NCI-H1105 (cell line): ENCODE measurements at regions not wholly inside any gene's neighbourhood (a gene's known extent, or its start where the extent isn't known, plus 50 kb on each side); places are given as distances from the start of the nearest gene placed in this dataset.

ENCODE experiments used
- DNase-seq: peaks from one replicate; lab custom pipeline; 2025; lab: John Stamatoyannopoulos, UW

DNA sequence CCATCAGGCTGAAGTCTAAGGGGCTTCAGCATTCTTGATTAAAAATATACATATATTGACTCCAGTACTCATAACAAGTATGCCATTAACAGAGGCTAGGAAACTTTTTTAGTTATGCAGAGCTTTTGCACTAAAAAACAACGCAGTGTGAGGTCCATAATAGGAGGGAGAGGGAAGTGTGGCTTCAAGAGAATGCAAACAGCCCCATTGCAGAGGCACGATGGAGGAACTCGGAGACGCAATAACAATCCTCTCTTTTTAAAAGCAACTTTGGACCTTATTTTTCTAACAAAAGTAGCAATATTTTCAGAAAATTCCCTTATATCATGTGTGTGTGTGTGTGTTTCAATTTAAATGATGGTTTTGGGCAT is 150.0 kb upstream of the PTCH1 start:
- no peak for DNase-seq

DNA sequence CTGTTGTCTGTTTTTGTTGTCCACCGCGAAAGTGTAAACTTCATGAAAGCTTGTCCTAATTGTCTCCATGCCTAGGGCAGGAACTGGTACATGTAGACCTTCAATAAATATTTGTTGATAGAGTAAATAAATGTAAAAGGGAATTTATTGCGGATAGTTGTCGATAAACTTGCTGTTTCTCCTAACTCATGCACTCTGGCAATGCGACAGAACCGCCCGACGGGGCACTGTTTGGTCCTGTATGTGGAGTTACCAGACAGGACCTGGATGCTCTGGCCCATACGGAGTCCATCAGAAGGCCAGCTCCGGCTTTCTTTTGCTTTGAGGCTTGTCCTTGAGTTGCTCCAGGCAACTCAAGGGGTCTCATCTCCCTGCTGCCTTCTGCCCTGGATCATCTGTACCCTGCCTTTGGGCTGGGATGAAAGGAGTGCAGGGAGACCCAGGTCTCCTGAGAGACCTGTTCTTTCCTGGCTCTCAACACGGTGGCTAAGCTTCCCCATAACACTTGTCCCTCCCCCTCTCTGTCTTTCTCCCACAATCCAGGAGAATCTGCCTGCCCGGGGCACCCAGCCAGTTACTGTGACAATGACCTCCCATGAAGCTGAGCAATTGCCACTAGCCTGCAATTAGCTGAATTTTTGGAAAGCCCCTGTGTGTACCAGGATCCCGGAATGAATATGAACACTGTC is 149.5 kb upstream of the PTCH1 start:
- DNase-seq: no peak

DNA sequence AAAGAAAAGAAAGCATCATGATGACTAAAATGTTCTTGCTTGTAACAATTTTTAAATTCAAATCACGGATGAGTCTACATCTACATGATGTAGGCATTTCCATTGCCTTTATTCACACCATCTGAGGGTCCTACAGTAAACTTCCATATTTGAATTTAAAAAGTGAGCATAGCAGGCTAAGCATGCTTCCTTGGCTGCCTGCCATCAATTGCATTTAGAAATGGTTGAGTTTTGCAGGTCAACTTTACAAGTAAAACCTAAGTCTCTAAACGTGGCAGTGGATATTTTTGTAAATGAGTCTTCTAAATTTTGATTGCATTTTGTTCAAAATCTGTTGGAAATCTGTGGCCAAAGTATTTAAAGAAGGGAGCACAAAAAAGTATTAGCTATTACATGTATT is 136.5 kb upstream of the PTCH1 start:
- no peak for DNase-seq

DNA sequence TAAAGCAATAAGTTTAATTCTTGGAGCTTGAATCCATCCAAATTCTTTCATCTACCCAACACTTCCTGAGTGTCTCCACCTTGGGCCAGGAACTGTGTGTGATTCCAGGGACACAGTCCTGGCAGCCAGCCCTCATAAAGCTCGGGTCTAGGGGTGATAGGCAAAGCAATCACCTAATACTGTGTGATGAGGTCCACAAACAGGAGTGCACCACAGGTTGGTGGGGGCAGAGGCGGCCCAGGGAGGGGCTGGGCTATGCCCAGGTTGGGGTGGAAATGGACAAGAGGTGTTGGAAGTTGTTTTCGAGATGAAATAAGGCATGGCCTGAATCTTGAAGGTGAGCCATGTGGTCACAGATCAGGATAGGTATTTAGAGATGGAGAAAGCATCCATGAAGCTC is 133.9 kb upstream of the PTCH1 start:
- DNase-seq: no peak

DNA sequence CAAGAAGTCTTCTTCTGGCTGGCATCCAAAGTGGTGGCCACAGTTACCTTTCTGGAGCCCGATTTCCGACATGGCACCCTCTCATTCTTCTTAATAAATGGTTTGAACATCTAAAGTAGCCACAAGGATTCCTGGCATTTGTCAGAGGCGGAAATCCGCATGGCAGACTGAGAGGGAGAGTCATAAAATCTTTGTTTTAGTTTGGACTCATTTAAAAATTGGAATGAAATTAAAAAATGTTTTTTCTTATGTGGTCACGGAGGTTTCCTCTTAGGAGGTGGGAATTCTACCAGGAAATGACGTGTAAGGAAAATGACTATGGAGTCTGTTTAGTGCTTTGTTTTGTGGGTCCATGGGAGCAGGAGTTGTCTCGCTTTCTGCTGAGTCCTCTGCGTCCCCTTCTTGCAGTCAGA is 133.0 kb upstream of the PTCH1 start:
- DNase-seq: no peak

DNA sequence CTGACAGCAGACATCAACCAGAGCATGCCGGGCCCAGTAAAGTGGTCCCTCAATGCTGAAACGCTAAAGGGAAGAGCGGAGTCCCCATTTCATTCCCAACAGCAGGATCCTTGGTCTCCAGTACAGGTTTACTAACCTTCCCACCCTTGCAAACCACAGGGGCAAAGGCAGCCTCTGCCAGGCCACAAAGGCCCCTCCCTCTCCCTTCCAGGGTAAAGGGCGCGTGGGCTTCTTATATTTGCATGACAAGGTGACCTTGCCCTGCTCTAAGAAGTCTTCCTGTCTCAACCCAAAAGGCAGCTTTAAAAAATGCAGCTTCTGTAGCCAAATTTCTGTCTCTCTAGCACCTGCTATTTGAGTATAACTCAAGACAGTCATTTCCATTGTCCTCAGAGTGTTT is 131.5 kb upstream of the PTCH1 start:
- no peak for DNase-seq

DNA sequence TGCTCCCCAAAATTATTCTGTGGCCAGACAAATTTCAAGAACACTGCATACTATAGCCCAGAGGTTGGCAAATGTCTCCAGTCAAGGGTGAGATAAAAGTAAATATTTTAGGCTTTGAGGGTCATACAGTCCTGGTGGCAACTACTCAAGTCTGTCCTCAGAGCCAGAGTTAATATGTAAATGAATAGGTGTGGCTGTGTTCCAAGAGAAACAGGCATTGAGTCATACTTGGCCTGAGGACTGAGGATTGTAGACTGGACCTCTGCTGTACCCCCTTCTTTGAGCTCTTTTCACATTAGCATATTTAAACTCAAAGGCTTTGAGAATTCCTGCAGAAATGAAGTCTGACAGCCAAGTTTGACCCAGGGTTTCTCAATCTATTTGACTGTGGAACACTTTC is 129.2 kb upstream of the PTCH1 start:
- DNase-seq: no peak

DNA sequence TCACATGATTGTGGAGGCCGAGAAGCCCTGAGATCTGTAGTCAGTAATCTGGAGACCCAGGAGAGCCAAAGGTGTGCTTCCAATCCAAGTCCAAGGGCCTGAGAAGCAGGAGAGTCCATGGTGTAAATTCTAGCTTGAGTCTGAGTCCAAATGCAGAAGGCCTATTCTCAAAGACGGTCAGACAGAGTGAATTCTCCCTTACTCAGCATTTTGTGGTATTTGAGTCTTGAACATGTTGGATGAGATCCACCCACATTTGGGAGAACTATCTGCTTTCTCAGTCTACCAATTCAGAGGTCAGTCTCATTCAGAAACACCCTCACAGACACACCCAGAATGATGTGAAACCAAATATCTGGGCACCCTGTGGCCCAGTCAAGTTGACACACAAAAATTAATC is 128.8 kb upstream of the PTCH1 start:
- DNase-seq: no peak

DNA sequence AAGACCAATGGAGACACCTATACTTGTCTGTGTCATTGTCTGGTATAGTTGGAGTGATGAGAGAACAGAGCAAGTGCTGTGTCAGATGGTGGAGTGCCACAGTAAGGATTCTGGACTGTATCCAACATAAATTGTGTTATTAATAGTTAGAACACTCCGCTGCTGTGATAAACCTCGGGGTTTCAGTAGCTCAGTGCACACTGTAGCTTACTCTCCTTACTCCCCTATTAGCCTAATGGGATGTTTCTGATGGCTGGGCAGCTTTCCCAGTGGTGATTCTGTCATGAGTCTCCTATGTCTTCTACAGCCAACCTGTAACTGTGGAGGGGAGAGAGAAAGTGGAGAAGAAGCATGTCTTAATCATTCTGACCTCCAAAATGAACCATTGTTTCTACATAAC is 127.6 kb upstream of the PTCH1 start:
- DNase-seq: no peak

DNA sequence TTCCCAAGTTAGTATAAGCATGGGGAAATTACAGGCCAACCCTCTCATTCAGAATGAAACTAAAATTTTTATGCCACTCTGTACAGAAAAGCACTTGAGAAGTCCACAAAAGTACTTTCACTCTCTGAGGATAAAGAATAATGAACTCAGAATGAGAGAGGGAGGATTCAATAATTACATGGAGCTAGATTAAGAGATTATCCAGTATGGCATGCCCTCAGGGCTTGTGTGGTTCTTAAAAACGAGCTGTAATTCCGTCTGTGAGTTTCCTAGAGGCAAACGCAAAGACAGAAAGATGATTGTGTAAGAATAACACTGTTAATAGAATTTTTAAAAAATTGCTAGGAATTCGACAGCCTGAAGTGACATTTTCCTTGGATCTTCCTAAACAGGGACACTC is 126.8 kb upstream of the PTCH1 start:
- no peak for DNase-seq

DNA sequence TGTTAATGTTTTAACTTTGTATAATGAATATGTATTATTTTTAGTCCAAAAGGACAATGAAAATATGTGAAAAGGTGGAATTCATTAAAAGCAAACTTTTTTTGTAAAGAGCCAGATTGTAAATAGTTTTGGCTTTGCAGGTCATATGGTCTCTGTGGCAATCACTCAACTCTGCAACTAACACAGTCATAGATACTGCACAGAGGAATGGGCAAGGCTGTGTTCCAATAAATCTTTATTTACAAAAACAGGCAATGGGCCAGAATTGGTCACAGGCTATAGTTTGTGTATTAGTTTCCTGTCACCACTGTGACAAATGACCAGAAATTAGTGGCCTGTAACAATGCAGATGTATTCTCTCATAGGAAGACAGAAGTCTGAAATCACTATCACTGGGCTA is 125.4 kb upstream of the PTCH1 start:
- no peak for DNase-seq

DNA sequence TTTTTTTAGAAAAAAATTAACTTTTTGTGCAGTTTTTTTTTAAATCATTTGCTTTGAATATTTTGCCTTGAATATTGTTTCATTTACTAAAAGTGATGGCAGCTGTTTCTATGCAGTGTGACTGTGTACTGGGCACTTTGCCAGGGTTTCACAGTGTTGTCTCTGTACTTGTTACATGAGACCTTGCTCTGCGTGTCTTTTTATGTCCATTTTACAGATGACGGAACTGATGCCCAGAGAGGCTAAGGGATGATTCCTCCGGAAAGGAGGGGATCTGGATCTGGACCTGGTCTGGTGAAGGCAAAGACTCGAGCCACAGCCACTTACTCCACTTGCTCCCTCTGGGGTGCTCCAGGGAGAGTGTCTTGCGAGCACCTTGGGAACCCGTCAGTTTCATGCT is 124.8 kb upstream of the PTCH1 start:
- no peak for DNase-seq

DNA sequence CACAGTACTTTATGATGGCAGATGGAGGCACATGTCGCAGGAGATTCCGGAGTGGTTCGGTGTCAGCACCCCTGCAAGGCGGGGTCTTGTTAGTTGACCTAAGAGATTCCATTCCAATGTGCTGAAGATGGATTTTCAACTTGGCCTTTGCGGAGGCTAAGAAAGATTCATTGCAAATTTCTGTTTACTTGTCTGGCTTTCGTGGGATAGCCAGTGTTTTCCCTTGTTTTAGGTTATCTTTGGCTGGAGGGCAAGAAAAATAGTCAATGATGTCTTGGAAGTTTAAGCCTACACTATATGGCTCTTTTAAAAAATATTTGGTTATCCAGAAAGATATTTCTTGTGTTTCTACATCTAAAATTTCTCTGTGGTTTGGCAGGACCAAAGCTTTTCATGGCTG is 123.6 kb upstream of the PTCH1 start:
- no peak for DNase-seq

DNA sequence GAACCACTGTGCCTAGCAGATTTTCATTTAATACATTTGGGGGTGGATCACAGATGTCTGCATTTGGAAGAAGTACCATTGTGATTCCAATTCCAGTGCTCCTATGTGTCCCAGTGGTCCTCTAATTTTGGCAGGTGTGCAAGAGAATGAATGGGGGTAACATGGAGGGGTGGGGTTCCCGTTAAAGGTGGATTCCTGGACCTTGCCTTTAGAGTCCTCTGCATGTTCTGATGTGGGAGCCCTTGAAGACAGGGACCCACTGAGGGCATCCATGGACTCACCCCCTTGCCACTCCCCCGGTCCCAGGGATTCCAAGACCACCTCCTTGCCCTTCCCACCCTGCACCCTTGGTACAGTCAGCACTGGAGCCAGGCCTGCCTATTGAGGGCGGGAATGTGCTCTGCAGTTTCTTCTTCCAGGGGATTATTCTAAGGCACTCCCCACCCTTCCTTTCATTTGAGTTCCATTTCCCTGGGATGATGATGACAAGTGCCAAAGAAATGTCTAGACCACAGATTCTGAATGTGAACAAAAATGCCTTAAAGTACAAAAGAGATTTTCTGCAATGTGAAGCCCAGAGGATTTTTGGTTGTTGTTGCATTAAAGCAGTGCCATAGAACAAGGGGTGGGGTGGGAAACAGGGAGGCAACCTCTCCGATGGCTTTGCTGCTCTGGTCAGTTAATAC is 119.4 kb upstream of the PTCH1 start:
- no peak for DNase-seq

DNA sequence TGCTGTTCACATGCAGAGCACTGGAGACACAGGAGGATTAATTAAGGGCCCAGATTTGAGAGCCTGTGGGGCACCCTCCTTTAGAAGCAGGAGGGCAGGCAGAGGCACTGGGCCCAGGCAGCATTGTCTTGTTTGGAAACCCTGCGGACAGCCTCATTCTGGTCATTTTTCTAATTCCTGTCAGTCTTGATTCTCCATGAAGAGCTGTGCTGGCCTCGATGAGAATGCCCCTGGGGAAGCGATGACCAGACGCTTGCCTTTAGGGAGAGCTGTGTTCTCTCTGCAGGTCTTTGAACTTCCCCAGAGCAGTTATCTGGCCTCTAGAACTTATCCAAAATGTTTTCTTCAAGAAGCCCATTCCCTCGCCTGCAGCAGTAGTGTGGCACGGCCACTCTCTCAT is 117.8 kb upstream of the PTCH1 start:
- no peak for DNase-seq

DNA sequence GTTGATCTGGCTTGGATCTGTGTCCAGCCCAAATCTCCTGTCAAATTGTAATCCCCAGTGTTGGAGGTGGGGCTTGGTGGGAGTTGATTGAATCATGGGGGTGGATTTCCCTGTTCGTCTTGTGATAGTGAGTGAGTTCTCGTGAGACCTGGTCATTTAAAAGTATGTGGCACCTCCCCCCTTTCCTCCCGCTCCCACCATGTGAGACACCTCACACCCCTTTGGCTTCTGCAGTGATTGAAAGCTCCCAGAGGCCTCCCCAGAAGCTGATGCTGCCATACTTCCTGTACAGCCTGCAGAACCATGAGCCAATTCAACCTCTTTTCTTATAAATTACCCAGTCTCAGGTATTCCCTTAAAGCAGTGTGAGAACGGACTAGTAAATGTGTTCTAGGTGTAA is 117.3 kb upstream of the PTCH1 start:
- no peak for DNase-seq

DNA sequence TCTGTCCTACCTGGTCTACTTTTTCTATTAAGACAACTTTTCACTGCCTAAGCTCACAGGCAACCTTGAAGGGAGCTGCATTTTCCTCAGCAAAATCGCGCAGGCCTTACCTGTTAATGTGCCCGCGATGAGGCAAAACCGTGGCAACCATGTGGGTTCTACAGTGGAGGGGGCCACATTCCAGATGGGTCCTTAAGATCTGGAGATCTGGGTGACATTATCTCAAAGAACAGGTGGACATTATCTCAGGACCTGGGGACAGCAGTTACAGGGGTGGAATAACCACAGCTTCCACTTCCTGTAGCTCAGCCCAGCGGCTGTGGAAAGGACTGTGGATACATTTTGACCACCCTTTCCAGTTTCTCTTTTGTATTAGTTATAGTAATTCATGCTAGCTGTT is 112.8 kb upstream of the PTCH1 start:
- no peak for DNase-seq

DNA sequence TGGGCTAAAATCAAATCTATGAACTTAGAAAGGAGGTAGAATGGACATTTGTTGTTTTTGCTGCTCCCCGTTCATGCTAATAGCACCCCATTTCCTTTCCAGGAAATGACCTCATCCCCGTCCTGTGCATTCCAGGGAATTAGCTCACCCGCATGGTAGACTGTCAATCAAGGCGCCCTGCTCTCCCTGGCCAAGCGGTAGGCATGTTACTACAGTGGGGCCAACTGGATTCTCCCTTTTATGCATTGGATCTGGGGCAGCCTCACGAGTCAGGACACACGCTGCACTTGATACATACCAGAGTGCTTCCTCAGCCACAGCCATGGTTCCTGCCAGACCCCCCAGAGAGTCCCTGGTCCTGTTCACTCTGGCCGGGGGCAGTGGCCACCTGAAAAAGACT is 111.0 kb upstream of the PTCH1 start:
- no peak for DNase-seq

DNA sequence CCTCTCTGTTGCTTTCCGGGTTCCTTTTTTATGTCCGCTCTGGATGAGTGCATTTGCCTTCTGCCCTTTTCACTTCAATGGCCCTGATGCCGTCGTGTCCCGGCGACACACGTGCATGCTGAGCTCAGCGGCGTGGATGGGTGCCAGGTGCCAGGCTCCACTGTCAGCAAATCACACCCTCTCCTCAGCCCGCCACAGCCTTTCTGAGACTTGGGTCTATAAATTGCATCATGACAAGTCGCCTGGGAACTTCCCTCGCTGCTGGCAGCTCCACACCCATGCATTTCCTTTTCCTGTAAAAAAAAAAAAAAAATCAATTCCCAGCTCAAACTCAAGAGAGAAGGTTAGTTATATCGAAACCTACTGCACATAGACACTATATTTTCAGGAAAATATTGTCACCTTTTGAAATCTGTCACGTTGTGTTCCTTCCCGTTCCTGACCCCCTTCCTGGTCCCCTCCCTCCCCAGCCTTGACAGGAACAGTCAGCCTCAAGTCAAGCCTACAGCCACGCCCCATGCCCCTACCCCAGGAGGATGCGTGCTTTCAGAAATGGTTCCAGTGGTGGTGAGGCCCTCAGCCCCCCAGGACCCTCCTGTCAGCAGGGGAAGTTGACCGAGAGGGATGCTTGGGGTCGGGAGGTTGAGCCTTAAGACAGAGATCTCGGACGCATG is 110.3 kb upstream of the PTCH1 start:
- no peak for DNase-seq

DNA sequence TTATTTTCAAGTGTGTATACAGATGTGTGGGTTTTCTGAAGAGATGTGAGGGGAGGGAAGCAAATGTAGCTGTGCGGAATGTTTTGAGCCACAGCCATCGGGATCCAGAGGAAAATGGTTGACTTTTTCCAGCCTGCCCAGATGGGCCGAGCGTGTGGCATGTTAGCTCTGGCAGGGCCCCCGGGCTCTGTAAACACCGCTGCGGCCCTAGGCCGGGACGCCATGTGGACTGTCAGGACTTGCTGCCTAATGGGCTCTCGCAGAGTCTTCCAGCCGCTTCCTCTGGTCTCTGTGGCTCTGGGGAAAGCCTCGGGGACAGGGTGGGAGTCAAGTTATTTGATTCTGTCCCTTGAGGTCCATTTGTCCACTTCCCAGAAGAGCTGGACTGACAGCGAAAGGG is 109.6 kb upstream of the PTCH1 start:
- DNase-seq: no peak

DNA sequence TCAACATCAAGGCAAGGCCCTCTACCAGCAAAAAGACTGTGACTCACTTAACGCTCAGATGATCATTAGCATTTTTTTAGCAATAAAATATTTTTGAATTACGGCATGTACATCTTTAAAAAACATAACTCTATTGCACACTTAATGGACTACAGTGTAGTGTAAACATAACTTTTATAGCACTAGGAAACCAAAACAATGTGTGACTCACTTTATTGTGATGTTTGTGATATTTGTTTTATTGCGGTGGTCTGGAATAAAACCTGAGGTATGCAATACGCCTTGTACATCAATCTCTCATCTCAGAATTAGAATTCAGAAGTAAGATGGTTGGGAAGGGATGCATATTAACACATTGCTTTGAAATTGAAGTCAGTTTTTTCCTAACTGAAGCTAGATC is 106.9 kb upstream of the PTCH1 start:
- DNase-seq: no peak

DNA sequence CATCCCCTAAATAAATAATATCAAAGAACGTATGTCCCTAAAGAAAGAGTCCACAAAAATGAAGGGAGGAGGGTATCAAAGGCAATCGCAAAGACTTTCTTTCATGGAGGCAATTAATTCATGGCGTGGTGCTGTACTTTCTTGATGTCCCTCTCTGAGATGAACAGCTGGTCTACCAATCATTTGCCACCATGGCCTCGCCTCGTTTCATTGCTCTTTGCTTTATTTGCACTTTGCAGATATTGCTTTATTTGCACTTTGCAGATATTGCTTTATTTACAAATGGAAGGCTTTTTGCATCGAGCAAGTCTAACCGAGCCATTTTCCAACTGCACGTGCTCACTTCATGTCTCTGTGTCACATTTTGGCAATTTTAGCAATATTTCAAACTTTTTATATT is 104.0 kb upstream of the PTCH1 start:
- DNase-seq: no peak

DNA sequence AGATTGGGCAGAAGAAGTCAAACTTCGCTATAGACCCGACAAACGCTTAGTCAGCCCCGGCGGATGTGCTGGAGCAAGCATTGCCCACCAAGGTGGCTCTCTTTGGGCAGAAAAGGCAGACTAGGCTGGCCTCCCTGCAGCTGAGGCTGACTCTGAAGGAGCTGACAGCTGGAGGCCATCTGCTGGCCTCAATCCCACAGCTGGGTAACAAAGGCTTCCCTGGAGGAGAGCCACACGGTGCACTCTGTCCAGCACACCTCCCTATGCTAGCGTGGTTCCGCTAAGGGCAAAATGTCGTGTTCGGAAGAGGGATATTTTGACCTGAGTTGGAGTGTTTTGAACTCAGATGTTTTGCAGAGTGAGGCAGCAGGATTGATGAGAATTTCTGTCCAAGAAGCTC is 103.5 kb upstream of the PTCH1 start:
- DNase-seq: no peak

DNA sequence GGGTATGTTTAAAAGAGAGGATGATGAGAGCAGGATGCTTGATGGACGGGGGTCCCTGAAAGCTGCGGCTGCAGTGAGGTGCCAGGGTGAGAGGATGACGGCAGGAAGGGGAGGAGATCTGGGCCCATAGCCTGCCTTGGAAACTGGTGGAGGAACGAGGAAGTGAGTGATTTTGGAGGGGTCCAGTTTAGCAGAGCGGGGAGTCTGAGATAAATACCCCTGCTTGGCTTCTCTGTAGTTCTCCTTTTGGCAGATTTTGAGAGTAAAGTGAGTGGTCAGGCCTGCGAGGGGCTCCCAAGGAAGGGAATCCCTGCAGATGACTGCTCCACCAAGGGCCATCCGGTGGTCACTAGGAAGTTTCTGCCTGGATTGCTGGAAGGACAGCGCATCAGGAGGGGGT is 98.5 kb upstream of the PTCH1 start:
- no peak for DNase-seq
